ENCODE measurements at regions not wholly inside any gene's neighbourhood (a gene's known extent, or its start where the extent isn't known, plus 50 kb on each side); places are given as distances from the start of the nearest gene placed in this dataset.

DNA sequence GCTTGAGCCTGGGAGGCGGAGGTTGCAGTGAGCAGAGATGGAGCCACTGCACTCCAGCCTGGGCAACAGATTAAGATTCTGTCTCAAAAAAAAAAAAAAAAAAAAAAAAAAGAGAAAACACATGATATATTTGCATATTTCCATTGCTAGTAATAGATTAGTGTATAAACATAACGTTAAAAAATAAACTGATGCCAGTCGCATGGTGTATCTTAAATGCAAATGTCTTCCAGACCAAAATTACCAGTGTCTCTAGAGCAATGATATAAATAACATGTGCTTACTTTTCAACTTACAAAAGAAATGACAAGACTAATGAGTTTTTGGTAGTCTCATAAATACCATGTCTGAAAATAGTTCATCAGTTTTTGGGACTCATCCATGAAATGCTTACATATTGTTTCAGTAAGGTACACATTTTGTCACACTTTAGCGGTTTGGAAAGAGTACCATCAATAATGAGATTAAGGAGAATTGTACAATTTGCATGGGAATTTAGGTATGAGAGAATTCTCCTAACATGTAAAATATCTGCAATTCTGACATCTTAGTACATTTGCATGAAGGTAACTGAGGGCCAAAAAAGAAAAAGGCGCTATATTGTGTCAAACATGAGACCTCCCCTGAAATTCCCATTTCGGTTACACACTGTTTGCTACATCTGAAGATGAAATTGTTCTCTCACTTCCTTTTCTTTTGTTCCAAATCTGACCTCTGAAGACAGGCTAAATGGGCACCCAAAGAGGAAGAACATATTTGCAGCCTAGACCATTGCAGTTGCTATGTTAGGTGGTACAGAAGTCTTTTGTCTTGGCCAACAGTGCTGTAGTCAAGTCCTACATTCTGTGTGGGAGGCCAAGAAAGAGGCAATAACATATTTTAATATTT lies 51.5 kb upstream of the PIP4K2A start:
- no peak overlapping the region for H3K27ac ChIP-seq
- TF ChIP-seq, protein P1, sequence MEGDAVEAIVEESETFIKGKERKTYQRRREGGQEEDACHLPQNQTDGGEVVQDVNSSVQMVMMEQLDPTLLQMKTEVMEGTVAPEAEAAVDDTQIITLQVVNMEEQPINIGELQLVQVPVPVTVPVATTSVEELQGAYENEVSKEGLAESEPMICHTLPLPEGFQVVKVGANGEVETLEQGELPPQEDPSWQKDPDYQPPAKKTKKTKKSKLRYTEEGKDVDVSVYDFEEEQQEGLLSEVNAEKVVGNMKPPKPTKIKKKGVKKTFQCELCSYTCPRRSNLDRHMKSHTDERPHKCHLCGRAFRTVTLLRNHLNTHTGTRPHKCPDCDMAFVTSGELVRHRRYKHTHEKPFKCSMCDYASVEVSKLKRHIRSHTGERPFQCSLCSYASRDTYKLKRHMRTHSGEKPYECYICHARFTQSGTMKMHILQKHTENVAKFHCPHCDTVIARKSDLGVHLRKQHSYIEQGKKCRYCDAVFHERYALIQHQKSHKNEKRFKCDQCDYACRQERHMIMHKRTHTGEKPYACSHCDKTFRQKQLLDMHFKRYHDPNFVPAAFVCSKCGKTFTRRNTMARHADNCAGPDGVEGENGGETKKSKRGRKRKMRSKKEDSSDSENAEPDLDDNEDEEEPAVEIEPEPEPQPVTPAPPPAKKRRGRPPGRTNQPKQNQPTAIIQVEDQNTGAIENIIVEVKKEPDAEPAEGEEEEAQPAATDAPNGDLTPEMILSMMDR (IDR thresholded peaks at IDR 0.05) = no peak
- no peak for TF ChIP-seq ZFX (IDR thresholded peaks at IDR 0.05; ENCODE audit: borderline replicate concordance)

DNA sequence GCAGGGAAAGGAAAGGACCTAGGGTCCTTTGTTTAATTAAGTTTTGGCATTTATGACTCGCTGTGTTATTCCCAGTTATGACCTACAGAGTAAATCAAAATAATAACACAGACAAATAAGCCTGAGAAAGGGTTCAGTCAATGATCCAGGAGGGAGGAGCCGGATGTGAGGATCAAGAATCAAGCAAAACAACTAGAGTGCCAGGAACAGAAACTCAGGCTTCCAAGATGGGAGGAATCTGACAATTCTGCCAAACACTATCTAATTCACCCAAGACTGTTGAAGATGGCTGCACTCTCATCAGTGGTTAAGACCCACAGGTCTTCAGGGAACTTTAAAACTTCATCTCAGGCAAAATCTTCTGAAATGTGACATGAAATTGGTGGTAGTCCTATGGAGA lies 50.3 kb upstream of the PIP4K2A start:
- no peak overlapping the region for H3K27ac ChIP-seq
- TF ChIP-seq, protein P1 (IDR thresholded peaks at IDR 0.05) = no peak
- TF ChIP-seq ZFX (IDR thresholded peaks at IDR 0.05; ENCODE audit: borderline replicate concordance) = no peak

Measured in 22Rv1 (cell line).